CD4-positive, alpha-beta T cell treated with Interleukin-4 for 4 hours (primary cell): ENCODE measurements at regions not wholly inside any gene's neighbourhood (a gene's known extent, or its start where the extent isn't known, plus 50 kb on each side); places are given as distances from the start of the nearest gene placed in this dataset.

ENCODE experiments used
- DNase-seq: peaks from one replicate; pipeline ENCODE4 v3.0.0-alpha.2; 2020

DNA sequence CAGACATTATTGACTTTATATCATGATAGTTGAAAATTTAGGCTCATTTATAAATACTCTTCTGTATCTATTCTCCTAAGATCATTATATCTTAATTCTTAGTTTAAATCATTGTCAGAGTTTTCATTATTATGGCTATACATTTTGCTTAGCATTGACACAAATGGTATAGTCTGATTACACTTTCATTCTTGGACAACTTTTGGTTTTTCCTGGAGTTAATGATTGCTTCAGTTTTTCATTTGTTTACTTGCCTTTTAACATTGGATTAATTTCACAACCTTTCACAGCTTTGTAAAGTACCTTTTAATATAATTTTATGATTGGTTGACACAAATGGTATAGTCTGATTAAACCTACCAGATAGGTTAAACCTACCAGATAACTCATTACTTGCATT lies 298.2 kb downstream of the DYSF start:
- no peak for DNase-seq

GRCh38 chr2:71749671-71750101 lies 296.3 kb downstream of the DYSF start:
- DNase-seq, result no peak

GRCh38 chr2:71748227-71748626 lies 294.9 kb downstream of the DYSF start:
- DNase-seq, result no peak

- no peak for DNase-seq
Observed at GRCh38 chr2:71747559-71747958, 294.2 kb downstream of the DYSF start.

DNA sequence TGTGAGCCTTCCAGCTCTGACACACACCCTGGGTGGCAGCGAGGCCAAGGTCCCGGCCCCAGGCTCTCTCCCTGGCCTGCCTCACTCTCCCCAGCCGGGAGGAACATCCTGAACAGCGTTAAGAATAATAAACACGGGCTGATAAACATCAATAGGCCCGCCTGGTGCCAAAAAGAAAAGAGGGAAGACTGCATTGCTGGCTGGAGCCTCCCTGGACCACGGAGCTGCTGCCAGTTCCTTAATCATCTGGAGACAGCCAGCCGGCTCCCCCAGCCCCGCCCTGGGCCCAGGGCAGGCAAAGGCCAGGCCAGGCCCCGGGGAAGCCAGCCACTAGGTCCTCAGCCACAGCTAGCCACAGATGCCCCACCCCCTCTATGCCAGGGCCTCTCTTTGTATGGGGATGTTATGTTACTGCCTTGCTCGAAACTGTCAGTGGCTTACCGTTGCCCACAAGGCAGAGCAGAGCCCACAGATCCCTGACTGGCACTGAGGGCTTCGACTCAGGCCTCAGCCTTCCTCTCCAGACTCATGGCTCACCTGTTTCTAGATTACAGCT lies 293.7 kb downstream of the DYSF start:
- DNase-seq, result no peak

- DNase-seq, result no peak
Observed at GRCh38 chr2:71744781-71745180, 291.4 kb downstream of the DYSF start.

- no peak for DNase-seq
Observed at GRCh38 chr2:71743995-71744675, 290.8 kb downstream of the DYSF start.

DNA sequence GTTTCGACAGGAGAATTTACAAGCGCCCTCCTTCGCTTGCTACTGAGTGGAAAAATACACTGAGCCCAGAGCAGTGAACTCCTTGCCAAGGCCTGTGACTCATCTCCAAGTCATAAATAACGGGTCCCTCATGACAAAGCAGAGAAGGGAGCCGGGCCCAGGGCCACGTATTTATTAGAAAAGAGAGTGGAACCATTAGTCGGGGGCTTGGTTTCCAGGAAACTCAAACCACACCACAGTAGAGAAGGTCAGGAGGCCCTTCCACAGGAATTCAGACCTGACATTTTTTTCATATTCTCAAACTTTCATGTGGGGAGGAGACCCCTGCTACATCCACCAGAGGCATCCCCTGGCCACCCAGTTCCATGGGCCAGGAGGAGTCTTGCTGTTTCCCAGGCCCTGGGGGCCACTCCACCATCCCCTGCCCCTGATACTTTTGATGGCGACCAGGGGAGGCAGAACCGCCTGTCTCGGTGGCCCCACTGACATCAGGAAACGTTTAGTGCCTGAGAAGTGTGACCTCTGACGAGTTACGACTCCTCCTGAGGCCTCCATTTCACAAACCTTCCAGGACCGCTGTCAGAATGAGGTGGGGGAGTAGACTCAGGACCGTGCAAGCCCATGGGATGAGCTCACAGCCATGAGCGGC lies 289.7 kb downstream of the DYSF start:
- no peak for DNase-seq

GRCh38 chr2:71736986-71737385 lies 283.6 kb downstream of the DYSF start:
- DNase-seq, result no peak

DNA sequence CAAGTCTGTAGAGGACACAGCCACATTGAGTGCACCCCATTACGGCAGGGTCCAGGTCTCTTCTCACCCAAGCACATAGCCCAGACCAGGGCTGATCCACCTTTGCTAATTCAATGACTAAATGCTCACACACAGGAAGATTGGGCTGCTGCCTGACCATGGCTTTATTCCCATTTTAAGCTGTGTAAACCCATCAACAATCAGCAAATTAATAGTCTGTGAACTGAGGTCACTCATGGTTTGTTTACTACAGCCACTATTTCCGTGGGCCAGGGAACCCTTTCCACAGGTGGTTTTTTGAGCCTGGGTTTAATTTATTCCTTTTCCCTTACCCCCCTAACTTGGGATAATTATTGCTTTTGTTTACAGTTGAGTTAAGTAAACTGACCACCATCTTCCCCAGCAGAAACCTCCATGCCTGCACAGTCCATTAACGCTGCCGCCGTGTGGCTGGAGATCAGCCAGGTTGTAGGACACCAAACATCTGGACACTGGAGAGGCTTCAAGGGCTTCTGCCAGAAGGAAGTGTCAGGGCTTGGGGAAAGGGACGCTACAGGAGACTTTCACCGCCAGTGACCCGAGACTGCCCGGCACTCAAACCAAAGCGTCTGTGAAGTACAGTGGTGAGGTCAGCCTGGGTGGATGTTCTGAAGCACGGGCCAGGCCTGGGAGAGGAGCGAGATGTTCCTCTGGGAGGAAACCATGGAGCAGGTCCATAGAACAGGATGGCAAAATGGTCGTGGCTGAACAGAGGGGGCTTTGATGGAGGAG lies 282.9 kb downstream of the DYSF start:
- DNase-seq, result no peak
